HG03469 (cell line): ENCODE measurements at regions not wholly inside any gene's neighbourhood (a gene's known extent, or its start where the extent isn't known, plus 50 kb on each side); places are given as distances from the start of the nearest gene placed in this dataset.

Experiments
- ATAC-seq: cut with Tn5 transposase; IDR thresholded peaks from one replicate; pipeline ENCODE4 v1.9.1; 2021; ENCODE audit warnings: mild to moderate bottlenecking, moderate library complexity, moderate number of reproducible peaks; ENCODE audit not compliant: unreplicated experiment

GRCh38 chr13:111533900-111534683, 213.7 kb downstream of the TEX29 start:
- no peak for ATAC-seq

GRCh38 chr13:111534751-111535522, 214.5 kb downstream of the TEX29 start:
- no peak for ATAC-seq

GRCh38 chr13:111535523-111535811, 215.0 kb downstream of the TEX29 start:
- no peak for ATAC-seq

GRCh38 chr13:111536075-111536642, 215.7 kb downstream of the TEX29 start:
- ATAC-seq = no peak

DNA sequence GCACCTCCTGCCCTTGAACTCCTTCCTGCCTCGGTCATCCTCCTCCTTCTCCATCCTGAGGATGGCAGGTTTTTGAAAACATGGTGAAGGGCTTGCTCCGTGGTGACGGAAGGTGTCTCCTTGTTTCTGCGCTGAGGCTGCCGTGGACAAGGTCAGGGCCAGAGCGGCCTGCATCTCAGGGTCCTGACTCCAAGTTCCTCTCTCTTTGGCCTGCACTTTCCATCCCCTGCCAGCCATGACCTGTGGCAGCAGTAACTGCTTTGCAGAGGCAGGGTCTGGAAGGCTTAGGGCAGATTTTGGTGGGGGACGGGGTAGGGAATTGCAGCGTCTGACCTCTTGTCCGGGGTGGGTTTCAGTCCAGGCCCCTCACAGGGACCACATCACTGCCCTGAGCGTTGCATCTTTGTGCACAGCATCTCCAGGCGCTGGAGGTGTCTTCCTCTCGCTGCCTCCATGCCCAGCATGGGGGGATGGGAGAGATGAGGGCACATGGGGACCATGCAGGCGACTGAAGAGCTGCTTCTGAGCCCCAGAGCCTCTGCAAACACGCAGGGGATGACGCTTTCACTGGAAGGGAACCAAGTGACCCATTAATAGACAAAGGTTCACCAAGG, 216.8 kb downstream of the TEX29 start:
- no peak for ATAC-seq

- no peak for ATAC-seq
Observed at GRCh38 chr13:111537843-111538499, 217.5 kb downstream of the TEX29 start.

- ATAC-seq = no peak
Observed at GRCh38 chr13:111539252-111539651, 218.8 kb downstream of the TEX29 start.

DNA sequence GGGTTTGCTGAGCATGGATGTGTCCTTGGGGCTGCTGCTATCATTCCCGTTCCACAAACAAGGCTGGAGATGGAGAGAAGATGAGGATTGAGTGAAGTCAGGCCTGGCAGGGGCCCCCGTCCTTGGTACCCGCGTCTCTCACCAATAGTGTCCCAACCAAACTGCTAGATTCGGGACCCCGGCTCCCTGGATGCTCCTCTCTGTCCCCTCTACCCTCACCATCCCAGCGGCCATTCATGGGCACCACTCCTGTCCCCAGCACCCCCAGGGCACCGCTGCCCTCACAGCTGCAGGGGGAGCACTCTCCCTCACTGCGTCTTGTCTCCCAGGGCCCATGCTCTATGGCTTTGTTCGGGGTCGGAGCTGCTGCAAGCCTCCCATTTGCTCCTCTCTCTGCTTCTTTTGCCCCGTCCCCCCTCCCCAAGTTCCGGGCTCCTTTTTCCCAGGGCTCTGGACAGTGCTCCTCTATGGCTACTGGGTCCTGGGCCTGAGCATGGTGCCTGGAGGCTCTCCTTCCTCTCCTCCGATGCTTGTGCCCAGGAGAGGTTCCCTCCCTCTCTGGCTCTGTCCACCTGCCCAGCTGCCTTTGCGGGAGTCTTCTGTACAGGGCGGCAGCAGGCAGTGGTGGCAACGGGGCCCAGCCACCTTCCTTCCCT, 219.5 kb downstream of the TEX29 start:
- ATAC-seq = no peak

- ATAC-seq = no peak
Observed at GRCh38 chr13:111540486-111540885, 220.0 kb downstream of the TEX29 start.

GRCh38 chr13:111541345-111541744, 220.9 kb downstream of the TEX29 start:
- ATAC-seq = no peak

DNA sequence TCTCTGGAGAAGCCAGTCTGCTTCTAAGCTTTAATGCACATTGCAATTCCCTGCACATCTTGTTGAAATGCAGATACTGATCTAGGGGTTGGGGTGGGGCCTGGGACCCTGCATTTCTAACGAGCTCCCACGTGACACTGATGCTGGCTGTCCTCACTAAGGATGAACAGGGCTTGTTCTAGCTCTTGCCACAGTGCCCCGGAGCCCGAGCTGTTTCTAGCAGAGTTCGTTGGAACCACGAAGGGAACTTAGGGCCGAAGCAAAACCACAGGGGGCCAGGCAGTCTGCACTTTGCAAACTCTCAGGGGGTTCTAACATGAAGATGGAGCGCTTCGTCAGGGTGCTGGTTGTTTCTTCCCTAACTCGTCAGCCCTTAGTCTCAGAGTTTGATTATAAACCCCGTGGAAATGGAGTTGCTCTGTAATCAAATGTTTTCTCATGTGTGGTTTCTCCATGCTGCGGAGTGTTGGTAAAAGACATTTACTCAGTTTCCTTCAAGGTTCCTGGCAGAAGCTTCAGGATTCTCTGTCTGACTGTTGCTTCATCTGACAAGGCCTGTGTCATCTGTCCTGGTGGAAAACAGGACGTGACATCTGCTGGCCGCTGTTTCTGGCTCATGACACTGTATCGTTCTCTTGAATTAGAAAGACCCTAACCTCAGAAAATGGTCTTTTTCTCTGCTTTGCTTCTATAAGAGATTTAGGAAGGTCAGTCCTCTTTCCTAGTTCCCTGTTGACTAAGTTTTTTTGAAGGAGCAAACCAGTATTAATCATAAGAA, 221.5 kb downstream of the TEX29 start:
- no peak for ATAC-seq

GRCh38 chr13:111542530-111543341, 222.3 kb downstream of the TEX29 start:
- ATAC-seq = no peak

- ATAC-seq = no peak
Observed at GRCh38 chr13:111546921-111547675, 226.7 kb downstream of the TEX29 start.

GRCh38 chr13:111547726-111548273, 227.4 kb downstream of the TEX29 start:
- no peak for ATAC-seq

- ATAC-seq = no peak
Observed at GRCh38 chr13:111548301-111548700, 227.9 kb downstream of the TEX29 start.

GRCh38 chr13:111548805-111549204, 228.4 kb downstream of the TEX29 start:
- no peak for ATAC-seq

DNA sequence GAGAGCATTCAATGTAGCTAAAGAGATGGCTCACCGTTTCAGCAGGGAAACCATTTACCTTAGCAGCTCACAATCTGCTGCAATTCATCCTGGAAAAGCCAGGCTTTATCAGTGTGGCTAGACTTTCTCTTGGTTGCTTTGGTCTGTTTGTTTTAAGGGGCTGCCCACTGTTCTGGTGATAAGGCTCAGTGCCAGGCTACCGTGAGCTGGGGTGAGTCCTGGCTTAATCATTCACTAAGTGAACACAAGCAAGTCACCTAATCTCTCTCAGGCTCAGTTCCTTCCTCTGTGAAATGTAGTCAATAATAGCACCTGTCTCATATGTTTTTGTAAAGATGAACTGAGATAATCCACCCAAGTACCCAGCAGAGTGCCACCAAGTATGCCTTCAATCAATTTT, 229.0 kb downstream of the TEX29 start:
- no peak for ATAC-seq

GRCh38 chr13:111550062-111550461, 229.6 kb downstream of the TEX29 start:
- ATAC-seq = no peak
